Stimulated activated effector memory CD8-positive, alpha-beta T cell treated with anti-CD3 and anti-CD28 coated beads, Interleukin-12 subunit alpha, Interleukin-12 subunit beta, amount 100 ng/mL, for 72 hours (primary cell): ENCODE measurements at regions not wholly inside any gene's neighbourhood (a gene's known extent, or its start where the extent isn't known, plus 50 kb on each side); places are given as distances from the start of the nearest gene placed in this dataset.
"Not testable (repeated sequence)": the region's sequence is repeated elsewhere in the genome, so short reads cannot be mapped to it uniquely, and the experiment has no call there.

Source experiments
- ATAC-seq: fragments of 150-1000 bp; cut with Tn5 transposase; 2 replicates; pipeline ENCODE4 v1.10.0; 2021
- DNase-seq, 2 donors: peaks; one replicate each; pipeline ENCODE4 v3.0.0; 2021 to 2022; ENCODE audit warnings: low spot score in 2 of 2
- H3K27ac Mint-ChIP-seq: one replicate; pipeline ENCODE4 v1.8.0; 2022; ENCODE audit warnings: mild to moderate bottlenecking, mixed read lengths
- H3K36me3 Mint-ChIP-seq: one replicate; pipeline ENCODE4 v1.8.0; 2022; ENCODE audit warnings: mild to moderate bottlenecking, mixed read lengths
- H3K4me1 Mint-ChIP-seq: one replicate; pipeline ENCODE4 v1.8.0; 2022; ENCODE audit warnings: mixed read lengths
- H3K4me3 Mint-ChIP-seq: one replicate; pipeline ENCODE4 v1.8.0; 2022; ENCODE audit warnings: mild to moderate bottlenecking, mixed read lengths
- H3K9me3 Mint-ChIP-seq: one replicate; pipeline ENCODE4 v1.8.0; 2022; ENCODE audit warnings: mixed read lengths

DNA sequence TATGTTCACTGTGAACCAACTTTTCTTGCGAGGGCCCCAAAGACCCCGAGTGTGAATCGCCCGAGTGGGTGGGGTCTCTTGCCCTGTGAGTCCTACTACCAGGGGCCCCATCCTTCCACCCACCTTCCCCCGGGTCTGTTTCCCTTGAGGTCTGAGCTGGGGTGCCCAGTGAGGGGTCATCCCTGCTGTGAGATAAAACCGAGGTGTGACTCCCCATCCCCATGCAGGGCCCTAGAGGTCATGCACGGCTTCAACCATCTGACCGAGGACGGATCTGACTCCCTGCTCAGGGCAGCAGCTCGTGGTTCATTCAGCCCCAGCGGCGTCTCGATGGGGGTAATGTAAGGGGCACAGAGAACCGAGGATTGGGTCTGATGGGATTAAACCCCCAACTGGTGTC is 103.1 kb upstream of the SULF2 start:
- H3K4me1 Mint-ChIP-seq = no peaks in the 10 kb centered on the region

DNA sequence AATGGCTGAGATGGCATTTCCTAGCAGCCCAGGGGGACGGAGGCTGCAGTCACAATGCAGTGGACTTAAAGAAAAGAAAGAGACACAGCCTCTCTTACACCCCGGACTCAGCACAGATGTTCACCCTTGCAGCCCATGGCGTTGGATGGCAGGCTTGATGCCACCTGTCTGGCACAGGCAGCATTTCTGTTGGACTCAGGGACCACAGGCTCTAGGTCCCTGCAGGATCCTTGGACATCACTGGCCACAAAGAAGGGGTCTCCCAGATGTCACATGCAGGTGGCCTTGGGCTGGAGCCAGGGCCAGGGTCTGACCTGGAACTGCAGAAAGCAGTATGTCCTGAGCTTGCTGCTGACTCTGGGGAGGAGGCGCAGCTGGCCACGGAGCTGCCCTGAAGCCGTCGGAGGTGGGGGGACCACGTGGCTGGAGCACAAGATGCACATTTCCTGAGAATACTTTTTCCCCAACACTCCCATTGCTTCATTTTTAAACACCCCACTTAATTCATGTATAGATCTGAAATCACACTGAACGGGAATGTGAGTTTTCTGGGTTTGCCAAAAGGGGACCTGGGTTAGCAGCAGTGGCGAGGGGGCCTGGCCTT is 102.3 kb upstream of the SULF2 start:
- Mint-ChIP-seq H3K4me1 (no peaks in the 10 kb centered on the region), H3K4me3 (no peak overlapping the region), H3K9me3 (no peaks in the 10 kb centered on the region), H3K36me3 (no peaks in the 10 kb centered on the region), H3K27ac (no peak overlapping the region)
- ATAC-seq (no peak), DNase-seq (no peak)

More for the DNA sequence above, 103.1 kb upstream of the SULF2 start:
- no peak overlapping the region for H3K4me3 Mint-ChIP-seq
- H3K27ac Mint-ChIP-seq = no peak overlapping the region
- no peaks in the 10 kb centered on the region for H3K9me3 Mint-ChIP-seq
- H3K36me3 Mint-ChIP-seq = no peaks in the 10 kb centered on the region
- no peak for ATAC-seq
- no peak for DNase-seq

DNA sequence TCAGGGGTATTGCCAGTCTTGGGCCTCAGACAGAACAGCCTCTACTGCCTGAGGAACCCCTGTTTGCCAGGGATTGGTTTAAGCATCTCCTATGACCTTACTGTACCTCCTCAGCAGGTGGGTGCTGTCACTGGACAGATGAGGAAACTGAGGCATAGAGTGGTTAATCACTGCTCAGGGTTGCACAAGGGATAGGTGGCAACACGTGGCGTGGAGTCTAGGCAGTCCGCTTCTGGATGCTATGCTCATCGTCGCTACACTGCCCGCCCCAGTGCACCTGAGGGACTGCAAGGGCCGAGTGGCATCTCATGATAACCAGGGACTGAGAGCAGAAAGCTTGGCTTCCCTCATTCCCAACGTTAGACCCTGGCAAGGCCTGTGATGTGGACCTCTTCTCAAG is 101.8 kb upstream of the SULF2 start:
- Mint-ChIP-seq H3K4me3 (no peak overlapping the region), H3K27ac (no peak overlapping the region), H3K9me3 (no peaks in the 10 kb centered on the region), H3K4me1 (no peaks in the 10 kb centered on the region), H3K36me3 (no peaks in the 10 kb centered on the region)
- ATAC-seq = no peak
- DNase-seq = no peak

DNA sequence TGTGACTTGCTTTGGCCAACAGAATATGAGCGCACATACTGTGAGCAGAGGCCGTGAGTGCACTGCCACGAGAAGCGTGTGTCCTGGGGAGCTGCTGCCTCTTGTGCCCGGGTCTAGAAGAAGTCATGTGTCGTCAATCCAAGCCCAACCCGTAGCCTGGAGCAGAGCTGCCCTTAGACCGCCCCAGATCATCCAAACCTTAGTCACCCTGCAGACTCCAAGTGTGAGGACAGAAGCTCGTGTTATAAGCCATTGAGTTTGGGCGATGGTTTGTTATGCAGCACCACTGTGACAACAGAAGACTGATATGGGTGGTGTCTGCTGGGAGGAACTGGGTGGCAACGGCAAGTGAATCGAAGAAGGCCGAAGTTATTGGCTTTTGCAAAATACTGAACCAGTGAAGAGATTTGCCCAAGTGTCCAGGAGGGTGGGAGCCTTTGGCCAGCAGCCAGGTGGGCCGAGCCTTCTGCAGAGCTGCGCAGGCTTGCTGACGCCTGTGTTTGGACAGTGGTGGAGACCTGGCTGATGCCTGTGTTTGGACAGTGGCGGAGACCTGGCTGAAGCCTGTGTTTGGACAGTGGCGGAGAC is 101.3 kb upstream of the SULF2 start:
- H3K27ac Mint-ChIP-seq = no peak overlapping the region
- no peaks in the 10 kb centered on the region for H3K36me3 Mint-ChIP-seq
- no peaks in the 10 kb centered on the region for H3K4me1 Mint-ChIP-seq
- ATAC-seq (no peak), DNase-seq (no peak)
- H3K4me3 Mint-ChIP-seq = no peak overlapping the region
- no peaks in the 10 kb centered on the region for H3K9me3 Mint-ChIP-seq

DNA sequence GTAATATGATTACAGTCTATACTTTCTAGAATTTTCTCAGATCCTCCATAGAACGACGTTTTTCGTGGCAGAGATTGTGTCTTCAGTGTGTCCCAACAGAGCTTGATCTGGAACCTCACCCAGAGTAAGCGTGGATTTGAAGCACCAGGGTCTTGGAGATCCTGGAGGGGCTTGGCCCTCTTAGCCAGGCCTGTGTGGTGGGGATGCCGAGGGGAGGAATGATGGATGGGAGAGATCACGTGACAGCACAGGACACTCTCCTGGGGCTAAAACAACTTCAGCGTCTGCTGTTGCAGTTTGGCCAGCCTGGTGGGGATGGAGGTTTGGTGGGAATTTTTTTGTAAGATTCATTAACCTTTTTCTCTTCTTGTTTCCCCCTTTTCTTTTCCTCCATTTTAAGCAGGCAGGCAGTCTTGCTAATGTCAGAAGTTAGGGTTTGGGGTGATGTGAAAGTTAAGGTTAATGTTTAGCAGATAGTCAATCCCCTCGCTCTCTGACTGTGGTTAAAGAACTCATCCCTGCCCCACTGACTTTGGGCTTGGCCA is 100.7 kb upstream of the SULF2 start:
- no peaks in the 10 kb centered on the region for H3K9me3 Mint-ChIP-seq
- H3K4me1 Mint-ChIP-seq = no peaks in the 10 kb centered on the region
- H3K36me3 Mint-ChIP-seq = no peaks in the 10 kb centered on the region
- no peak for DNase-seq
- no peak overlapping the region for H3K27ac Mint-ChIP-seq
- H3K4me3 Mint-ChIP-seq = no peak overlapping the region
- ATAC-seq = no peak

DNA sequence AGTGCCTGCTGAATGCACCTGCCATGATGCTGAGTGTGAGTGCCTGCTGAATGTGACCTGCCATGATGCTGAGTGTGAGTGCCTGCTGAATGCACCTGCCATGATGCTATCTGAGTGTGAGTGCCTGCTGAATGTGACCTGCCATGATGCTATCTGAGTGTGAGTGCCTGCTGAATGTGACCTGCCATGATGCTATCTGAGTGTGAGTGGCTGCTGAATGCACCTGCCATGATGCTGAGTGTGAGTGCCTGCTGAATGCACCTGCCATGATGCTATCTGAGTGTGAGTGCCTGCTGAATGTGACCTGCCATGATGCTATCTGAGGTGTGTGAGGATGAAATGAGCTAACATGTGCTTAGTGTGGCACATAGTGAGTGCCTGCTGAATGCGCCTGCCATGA is 98.7 kb upstream of the SULF2 start:
- H3K36me3 Mint-ChIP-seq, ATAC-seq, H3K4me1 Mint-ChIP-seq, H3K27ac Mint-ChIP-seq, H3K4me3 Mint-ChIP-seq, H3K9me3 Mint-ChIP-seq, DNase-seq: not testable (repeated sequence)

DNA sequence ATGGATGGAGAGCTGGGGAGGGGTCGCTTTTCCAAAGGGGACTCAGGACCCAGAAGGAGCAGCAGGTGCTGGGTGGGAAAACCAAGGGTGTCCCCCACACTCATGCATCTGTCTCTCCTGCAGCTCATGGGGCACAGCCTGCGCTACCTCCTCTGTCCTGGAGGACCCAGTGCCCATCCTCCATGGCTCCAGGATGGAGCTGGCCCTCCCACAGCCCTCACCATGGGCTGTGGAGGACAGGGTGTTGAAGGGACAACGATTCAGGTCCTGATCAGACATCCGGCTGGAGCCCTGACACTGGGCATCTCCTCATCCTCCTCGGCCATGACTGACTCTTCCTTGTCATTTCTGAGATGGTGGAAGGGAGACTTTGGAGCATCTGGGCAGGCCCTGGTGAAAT is 97.9 kb upstream of the SULF2 start:
- Mint-ChIP-seq H3K9me3 (no peaks in the 10 kb centered on the region), H3K4me3 (no peak overlapping the region), H3K4me1 (no peaks in the 10 kb centered on the region), H3K27ac (no peak overlapping the region), H3K36me3 (no peaks in the 10 kb centered on the region)
- ATAC-seq (no peak), DNase-seq (no peak)

DNA sequence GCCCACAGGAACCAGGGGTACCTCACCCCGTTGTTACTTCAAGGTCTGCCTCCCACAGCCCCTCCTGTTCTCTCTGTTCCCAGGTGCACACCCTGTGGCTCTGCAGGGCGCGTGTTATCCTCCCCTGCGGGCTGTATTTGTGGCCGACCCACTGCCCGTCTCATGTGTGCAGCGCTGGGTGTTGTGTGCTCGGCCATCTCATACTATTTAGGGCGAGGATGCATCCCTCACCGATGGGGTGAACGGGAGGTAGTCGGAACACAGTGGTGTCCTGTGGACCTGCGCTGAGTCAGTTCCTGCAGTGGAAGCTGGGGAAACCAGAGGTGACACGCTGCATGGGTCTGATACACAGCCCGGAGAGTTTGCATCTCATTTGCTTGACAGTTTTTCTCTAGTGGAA is 94.5 kb upstream of the SULF2 start:
- no peaks in the 10 kb centered on the region for H3K4me1 Mint-ChIP-seq
- H3K36me3 Mint-ChIP-seq = no peaks in the 10 kb centered on the region
- DNase-seq (no peak), ATAC-seq (no peak)
- H3K27ac Mint-ChIP-seq = no peak overlapping the region
- no peak overlapping the region for H3K4me3 Mint-ChIP-seq
- H3K9me3 Mint-ChIP-seq = no peaks in the 10 kb centered on the region

DNA sequence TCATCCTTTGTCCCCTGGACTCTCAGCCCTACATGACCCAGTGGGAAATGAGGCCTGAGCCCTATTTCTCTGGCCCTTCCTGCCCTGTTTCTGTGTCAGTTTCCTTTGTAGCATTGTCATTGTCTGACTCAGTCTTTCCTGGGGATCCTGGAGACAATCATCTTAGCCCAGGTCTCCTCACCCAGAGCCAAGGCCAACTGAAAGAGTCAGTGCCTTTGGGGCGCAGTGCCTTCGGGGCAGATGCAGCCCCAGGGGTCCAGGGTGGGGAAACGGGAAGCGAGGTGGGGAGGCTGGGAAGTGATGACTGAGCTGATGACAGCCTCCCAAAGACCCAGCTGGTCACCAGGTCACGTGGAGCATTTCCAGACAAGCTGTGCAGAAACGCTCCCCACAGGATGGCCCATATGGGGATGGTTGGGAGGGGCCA is 93.3 kb upstream of the SULF2 start:
- no peak for DNase-seq
- no peaks in the 10 kb centered on the region for H3K4me1 Mint-ChIP-seq
- ATAC-seq = no peak
- no peaks in the 10 kb centered on the region for H3K9me3 Mint-ChIP-seq
- no peak overlapping the region for H3K4me3 Mint-ChIP-seq
- no peak overlapping the region for H3K27ac Mint-ChIP-seq
- no peaks in the 10 kb centered on the region for H3K36me3 Mint-ChIP-seq

DNA sequence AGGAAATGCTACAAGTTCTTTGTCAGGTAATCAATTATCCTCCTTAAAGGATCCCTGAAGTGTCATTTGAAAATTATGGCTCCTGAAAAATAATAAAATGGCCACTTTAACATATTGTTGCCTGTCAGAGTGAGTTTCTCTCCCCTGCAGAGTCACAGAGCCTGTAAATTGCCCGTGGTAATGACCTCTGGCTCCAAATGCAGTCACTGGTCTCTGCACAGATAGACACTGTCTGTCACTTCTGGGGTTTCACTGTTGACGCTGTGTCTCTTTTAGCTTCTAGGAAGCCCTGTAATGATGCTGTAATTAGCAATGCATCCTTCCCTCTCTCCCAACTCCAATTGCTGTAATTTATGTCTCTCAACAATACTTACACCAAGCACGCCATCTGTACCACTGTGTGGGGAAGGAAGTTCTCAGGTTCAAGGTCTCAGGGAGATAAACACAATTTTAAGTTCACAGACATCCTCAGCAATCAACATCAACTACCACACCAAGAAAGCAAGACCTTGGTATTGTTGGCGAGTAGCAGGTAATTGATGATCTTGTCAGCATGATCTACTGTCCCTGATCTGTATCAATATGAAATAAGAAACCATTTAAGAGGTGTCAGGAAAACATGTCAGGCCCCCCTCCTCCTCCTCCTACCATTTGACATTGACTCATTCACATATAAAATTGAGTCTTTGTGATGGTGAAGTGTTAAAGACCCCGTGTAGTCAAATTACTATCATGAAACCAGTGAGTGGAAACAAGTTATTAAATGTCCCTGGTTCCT is 91.2 kb upstream of the SULF2 start:
- no peak for ATAC-seq
- H3K4me1 Mint-ChIP-seq = no peaks in the 10 kb centered on the region
- H3K9me3 Mint-ChIP-seq = no peaks in the 10 kb centered on the region
- no peaks in the 10 kb centered on the region for H3K36me3 Mint-ChIP-seq
- no peak overlapping the region for H3K4me3 Mint-ChIP-seq
- DNase-seq = no peak
- H3K27ac Mint-ChIP-seq = no peak overlapping the region

DNA sequence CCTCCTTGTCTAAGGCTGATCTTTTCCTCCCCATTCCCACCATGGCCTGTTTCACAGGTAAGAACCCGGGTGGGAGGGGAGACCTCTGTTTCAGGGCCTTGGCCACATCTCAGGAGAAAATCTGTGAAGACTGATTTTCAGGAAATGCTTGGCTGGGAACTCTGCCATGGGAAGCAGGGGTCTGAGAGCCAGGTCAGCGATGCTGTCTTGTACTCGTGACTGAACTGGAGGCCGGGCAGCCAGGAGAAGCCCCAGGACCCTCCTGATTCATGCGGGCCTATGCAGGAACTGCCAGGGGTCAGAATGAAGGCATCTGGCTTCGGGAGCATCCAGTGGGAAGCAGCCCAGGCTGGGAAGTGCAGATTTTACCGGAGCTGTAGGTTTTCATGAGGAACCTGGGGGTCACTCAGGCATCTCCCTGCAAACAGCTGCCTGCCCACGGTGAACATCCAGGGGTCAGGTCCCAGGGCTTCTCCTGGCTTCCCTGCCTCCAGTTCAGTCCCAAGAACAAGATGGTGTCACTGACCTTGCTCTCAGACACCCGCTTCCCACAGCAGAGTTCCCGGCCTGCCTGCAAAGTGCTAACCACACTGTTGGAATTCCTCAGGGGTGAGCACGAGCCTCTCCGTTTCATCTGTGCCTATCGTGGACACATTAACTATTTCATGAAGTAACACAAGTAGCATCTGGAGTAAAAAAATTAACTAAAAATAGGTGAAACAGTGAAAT is 90.2 kb upstream of the SULF2 start:
- DNase-seq = no peak
- Mint-ChIP-seq H3K4me1 (no peaks in the 10 kb centered on the region), H3K36me3 (no peaks in the 10 kb centered on the region), H3K4me3 (no peak overlapping the region), H3K27ac (no peak overlapping the region), H3K9me3 (no peaks in the 10 kb centered on the region)
- ATAC-seq = no peak

DNA sequence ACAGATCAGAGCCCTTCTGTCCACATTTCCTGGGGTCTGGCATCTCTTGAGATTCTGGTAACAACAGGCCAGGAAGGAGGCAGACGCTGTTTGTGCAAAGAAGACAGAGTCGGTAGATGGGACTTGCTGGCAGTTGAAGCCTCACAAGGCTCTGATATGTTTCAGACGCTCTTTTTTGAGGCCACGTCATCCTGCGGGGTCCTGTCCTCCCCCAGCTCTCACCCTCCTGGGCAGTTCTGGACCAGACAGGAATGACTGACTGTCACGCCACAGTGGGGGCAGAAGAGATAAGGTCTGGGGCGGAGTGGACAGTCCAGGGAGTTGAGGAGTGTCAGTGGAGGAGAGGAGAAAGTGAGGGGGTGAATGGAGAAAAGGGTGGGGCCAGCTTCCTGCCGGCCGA is 87.1 kb upstream of the SULF2 start:
- Mint-ChIP-seq H3K9me3 (no peaks in the 10 kb centered on the region), H3K4me1 (no peaks in the 10 kb centered on the region), H3K4me3 (no peak overlapping the region), H3K36me3 (no peaks in the 10 kb centered on the region), H3K27ac (no peak overlapping the region)
- DNase-seq = no peak
- ATAC-seq = no peak

DNA sequence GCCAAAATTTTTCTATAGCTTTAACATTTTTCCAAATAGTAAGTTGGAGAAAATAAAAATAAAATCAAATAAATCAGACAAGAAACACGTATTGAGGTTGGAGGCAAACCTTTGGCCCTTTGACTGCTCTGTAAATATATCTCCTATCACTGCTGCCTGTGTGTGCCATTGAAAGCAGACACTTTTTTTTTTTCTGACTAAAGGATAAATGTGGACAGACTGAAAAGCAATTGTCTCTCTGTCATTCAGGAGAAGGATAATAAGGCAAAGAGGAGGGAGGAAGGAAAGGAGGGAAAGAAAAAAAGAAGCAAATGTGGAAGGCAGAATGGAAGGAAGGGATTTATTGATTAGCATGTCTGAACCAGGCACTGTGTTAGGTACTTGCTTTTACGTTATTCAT is 85.2 kb upstream of the SULF2 start:
- Mint-ChIP-seq H3K27ac (no peak overlapping the region), H3K4me1 (no peaks in the 10 kb centered on the region), H3K36me3 (peaks cover 5% of the 10 kb centered on the region), H3K9me3 (no peaks in the 10 kb centered on the region), H3K4me3 (no peak overlapping the region)
- ATAC-seq (no peak), DNase-seq (no peak)

DNA sequence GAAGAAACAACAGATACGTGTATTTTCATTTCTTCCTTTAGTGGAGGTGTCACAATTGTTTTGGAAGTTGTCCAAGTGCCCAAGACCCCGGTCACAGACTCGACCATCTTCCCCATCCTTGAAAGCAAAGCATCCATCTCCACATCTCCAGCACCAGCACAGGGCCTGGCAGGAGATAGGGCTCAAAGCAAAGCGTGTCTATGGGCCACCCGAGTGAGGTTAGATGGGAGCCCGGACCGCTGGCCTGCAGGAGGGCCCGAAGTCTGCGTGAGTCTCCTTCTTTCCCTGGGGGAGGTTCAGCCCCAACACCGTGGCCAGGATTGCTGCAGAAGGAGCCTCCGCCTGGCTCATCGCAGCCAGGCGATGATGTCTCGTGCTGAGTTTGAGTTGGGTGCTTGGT is 83.5 kb upstream of the SULF2 start:
- H3K4me3 Mint-ChIP-seq = no peak overlapping the region

DNA sequence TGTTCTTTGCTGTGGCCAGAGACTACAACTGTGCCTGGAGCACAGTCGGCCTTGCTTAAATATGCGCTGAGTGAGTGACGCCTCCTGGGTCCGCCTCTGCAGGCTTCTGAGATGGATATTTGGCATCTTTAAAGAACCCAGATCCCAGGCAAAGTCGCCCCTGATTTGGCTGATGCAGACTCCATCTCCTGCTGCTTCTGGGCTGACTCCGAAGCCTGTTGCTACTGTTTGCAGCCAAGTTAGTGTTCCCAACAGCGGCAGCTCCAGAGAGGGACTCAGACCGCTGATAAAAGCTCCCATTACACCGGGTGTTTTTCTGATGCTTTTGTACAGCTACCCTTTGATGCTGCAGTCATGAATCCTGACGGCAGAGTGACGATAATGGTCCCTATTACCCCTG is 83.0 kb upstream of the SULF2 start:
- H3K27ac Mint-ChIP-seq = no peak overlapping the region
- H3K4me1 Mint-ChIP-seq = no peaks in the 10 kb centered on the region
- no peak for ATAC-seq
- H3K9me3 Mint-ChIP-seq = no peaks in the 10 kb centered on the region
- H3K36me3 Mint-ChIP-seq = peaks cover 5% of the 10 kb centered on the region
- no peak for DNase-seq
- H3K4me3 Mint-ChIP-seq = no peak overlapping the region

More for the DNA sequence above, 83.5 kb upstream of the SULF2 start:
- H3K36me3 Mint-ChIP-seq = peaks cover 5% of the 10 kb centered on the region
- H3K9me3 Mint-ChIP-seq = no peaks in the 10 kb centered on the region
- H3K27ac Mint-ChIP-seq = no peak overlapping the region
- H3K4me1 Mint-ChIP-seq = no peaks in the 10 kb centered on the region
- ATAC-seq (no peak), DNase-seq (no peak)
